ENCODE measurements at regions not wholly inside any gene's neighbourhood (a gene's known extent, or its start where the extent isn't known, plus 50 kb on each side); places are given as distances from the start of the nearest gene placed in this dataset.

- no peak for TF ChIP-seq CTCF (optimal IDR thresholded peaks at IDR 0.05 in 1 of 3, IDR thresholded peaks at IDR 0.05 in 1 of 3, conservative IDR thresholded peaks at IDR 0.05 in 1 of 3; ENCODE audit: extremely low read depth in 1 of 3, insufficient read depth in 2 of 3, low read length in 3 of 3)
- TF ChIP-seq EZH2 (IDR thresholded peaks at IDR 0.05; ENCODE audit: low read length) = no peak
Measured at GRCh38 chr10:130231251-130231741, 95.1 kb downstream of the GLRX3 start.
